Activated CD8-positive, alpha-beta memory T cell treated with anti-CD3 and anti-CD28 coated beads, Interleukin-2, amount 50 U/mL, for 1 hour (primary cell): ENCODE measurements at regions not wholly inside any gene's neighbourhood (a gene's known extent, or its start where the extent isn't known, plus 50 kb on each side); places are given as distances from the start of the nearest gene placed in this dataset.

Source experiments
- DNase-seq: peaks from one replicate; pipeline ENCODE4 v3.0.0-alpha.2; 2020; ENCODE audit errors: extremely low read depth

- DNase-seq: no peak
Observed at GRCh38 chr4:38598489-38598888, 65.5 kb upstream of the KLF3 start.

GRCh38 chr4:38600575-38600974 lies 63.4 kb upstream of the KLF3 start:
- DNase-seq: no peak

DNA sequence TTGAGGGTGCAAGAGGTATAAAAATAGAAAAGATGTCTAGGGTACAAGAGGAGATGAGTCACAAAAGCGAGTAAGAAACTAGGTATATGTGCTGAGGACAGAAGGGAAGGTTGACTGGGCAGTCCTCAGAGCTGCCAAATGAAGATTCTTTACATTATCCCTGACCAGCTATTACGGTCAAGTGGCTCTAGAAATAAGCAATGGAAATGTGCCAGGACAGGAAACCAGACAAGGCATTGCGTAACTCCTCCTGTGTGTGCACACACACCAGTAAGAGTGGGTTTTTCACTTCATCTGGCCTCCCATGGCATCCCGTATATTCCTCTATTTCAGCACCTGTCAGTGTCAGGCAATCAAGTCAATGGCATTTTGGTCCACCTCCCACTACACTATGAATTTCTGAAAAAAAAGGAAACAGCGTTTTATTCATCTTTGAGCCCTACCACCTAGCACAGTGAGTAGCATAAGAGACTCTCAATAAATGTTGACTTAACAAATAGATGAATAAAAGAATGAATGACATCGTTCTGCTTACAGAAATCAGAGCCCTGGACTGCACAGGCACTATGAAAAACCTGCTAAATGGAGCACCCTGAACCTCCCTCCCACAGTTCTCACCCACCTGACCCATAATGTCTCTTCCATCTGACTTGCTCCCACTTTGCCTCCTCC lies 62.6 kb upstream of the KLF3 start:
- DNase-seq: no peak

- DNase-seq: no peak
Observed at GRCh38 chr4:38601916-38602291, 62.1 kb upstream of the KLF3 start.

- DNase-seq: no peak
Observed at GRCh38 chr4:38603652-38604051, 60.3 kb upstream of the KLF3 start.

GRCh38 chr4:38605181-38605752 lies 58.7 kb upstream of the KLF3 start:
- DNase-seq: no peak

DNA sequence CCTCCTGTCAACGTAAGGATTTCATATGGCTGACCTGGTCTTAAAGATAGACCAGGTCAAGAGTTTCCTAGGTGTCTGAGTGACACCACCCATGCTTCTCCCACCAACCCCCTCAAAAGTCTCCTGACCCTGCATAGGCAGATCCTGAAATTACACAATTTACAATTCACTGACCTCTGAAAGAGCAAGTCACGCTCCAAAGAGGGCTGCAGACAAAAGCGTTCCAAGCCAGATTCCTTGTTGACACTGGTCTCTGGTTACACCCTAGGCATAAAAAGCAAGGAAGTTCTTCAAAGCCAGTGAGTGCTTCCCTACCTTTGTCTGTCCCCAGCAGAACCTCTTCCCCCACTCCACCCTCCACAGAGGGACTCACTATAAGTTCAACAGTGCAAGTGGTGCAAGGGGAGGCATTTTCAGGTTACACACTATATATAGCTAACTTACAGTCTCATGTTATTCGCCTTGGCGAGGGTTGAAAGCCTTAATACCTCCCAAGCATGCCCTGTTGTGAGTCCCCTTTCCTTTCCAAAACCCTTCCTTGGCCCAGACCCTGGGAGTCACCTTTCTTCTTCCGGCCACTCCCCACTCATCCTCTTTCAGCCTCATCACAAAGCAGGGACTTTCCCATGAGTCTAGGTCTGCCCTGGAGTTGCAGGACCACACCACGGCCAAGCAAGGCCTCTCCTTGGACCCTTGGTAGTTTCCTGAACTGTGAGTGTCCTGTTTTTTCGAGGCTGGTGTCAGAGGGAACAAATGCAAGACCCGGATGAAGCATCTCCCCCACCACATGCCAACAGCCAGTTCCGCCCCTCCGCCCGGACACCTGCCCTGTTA lies 58.0 kb upstream of the KLF3 start:
- no peak for DNase-seq

- DNase-seq: no peak
Observed at GRCh38 chr4:38606587-38606905, 57.5 kb upstream of the KLF3 start.

DNA sequence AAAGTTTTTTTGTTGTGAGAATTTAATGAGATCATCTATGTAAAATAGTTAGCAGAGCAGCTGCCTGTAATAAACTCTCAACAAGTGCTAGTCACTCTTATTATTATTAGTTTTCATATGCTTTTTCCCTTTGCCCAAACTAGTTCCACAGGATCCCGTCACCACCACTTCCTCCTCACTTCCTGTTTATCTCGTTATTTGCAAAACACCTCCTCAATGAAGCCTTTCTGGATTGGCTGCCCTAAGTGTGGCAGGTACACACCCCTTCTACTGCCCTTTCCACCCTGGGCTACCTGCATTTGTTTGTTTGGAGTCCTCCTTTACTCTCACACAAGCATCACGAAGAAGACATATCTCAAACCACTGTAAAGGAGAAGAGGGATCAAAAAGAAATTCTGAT lies 54.4 kb upstream of the KLF3 start:
- DNase-seq: no peak

- no peak for DNase-seq
Observed at GRCh38 chr4:38610521-38610920, 53.5 kb upstream of the KLF3 start.

- DNase-seq: no peak
Observed at GRCh38 chr4:38610966-38611431, 53.0 kb upstream of the KLF3 start.

GRCh38 chr4:38611676-38612075 lies 52.3 kb upstream of the KLF3 start:
- no peak for DNase-seq

- DNase-seq: no peak
Observed at GRCh38 chr4:38612646-38613414, 51.2 kb upstream of the KLF3 start.
